ENCODE measurements at regions not wholly inside any gene's neighbourhood (a gene's known extent, or its start where the extent isn't known, plus 50 kb on each side); places are given as distances from the start of the nearest gene placed in this dataset.

GRCh38 chr10:20993830-20994527, 96.9 kb upstream of the NEBL start:
- Mint-ChIP-seq H3K27ac (no peak overlapping the region), H3K27me3 (ENCODE audit: insufficient read depth) (no peaks in the 10 kb centered on the region; the same call in 1 of the 2 replicates), H3K4me3 (no peak overlapping the region), H3K4me1 (ENCODE audit: low read depth) (no peaks in the 10 kb centered on the region), H3K9me3 (peaks cover 48% of the 10 kb centered on the region), H3K36me3 (ENCODE audit: low read depth) (no peaks in the 10 kb centered on the region)
- TF ChIP-seq, protein P1, sequence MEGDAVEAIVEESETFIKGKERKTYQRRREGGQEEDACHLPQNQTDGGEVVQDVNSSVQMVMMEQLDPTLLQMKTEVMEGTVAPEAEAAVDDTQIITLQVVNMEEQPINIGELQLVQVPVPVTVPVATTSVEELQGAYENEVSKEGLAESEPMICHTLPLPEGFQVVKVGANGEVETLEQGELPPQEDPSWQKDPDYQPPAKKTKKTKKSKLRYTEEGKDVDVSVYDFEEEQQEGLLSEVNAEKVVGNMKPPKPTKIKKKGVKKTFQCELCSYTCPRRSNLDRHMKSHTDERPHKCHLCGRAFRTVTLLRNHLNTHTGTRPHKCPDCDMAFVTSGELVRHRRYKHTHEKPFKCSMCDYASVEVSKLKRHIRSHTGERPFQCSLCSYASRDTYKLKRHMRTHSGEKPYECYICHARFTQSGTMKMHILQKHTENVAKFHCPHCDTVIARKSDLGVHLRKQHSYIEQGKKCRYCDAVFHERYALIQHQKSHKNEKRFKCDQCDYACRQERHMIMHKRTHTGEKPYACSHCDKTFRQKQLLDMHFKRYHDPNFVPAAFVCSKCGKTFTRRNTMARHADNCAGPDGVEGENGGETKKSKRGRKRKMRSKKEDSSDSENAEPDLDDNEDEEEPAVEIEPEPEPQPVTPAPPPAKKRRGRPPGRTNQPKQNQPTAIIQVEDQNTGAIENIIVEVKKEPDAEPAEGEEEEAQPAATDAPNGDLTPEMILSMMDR (IDR thresholded peaks at IDR 0.05): no peak
- DNase-seq: no peak

- Mint-ChIP-seq H3K27me3 (ENCODE audit: insufficient read depth) (no peaks in the 10 kb centered on the region; the same call in 1 of the 2 replicates), H3K36me3 (ENCODE audit: low read depth) (peaks cover 3% of the 10 kb centered on the region), H3K27ac (no peak overlapping the region), H3K4me1 (ENCODE audit: low read depth) (no peaks in the 10 kb centered on the region), H3K4me3 (no peak overlapping the region), H3K9me3 (peaks cover 46% of the 10 kb centered on the region)
- DNase-seq: no peak
- TF ChIP-seq, protein P1 (IDR thresholded peaks at IDR 0.05): no peak
Observed at GRCh38 chr10:20993389-20993788, 96.3 kb upstream of the NEBL start.

DNA sequence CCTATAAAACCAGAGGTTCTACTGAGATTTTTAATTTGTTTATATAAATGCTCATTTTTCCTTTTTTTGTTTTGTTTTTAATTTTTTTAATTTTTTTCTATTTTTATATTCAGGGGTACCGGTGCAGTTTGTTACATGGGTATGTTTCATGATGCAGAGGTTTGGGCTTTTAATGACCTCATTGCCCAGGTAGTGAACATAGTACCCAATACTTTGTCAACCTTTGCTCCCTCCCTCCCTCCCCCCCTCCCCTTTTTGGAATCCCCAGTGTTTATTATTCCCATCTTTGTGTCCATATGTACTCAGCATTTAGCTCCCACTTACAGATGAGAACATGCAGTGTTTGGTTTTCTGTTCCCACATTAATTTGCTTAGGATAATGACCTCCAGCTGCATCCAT, 94.4 kb upstream of the NEBL start:
- DNase-seq: no peak
- Mint-ChIP-seq H3K27ac (no peak overlapping the region), H3K36me3 (ENCODE audit: low read depth) (peaks cover 6% of the 10 kb centered on the region), H3K4me1 (ENCODE audit: low read depth) (no peaks in the 10 kb centered on the region), H3K4me3 (no peak overlapping the region), H3K9me3 (peaks cover 51% of the 10 kb centered on the region), H3K27me3 (ENCODE audit: insufficient read depth) (no peaks in the 10 kb centered on the region; the same call in 1 of the 2 replicates)
- TF ChIP-seq, protein P1 (IDR thresholded peaks at IDR 0.05): no peak

DNA sequence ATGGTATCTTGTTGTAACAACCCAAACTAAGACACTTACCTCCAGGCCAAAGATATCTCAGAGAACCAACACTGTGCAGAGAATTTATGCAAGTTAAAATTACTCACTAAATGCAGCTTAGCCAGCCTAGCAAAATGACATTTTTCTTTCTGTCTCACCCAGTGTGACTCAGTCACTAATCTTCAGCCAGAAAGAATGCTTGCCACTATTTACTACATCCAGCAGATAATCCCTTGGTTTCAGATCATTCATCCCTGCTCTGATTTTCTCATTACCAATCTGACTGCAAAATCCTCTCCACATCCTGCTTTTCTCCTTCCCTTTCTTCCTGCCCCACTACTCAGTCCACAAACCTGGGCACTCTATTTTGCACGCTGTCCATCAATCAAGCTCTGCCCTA, 93.5 kb upstream of the NEBL start:
- TF ChIP-seq, protein P1 (IDR thresholded peaks at IDR 0.05): no peak
- Mint-ChIP-seq H3K9me3 (peaks cover 51% of the 10 kb centered on the region), H3K27ac (no peak overlapping the region), H3K4me1 (ENCODE audit: low read depth) (no peaks in the 10 kb centered on the region), H3K27me3 (ENCODE audit: insufficient read depth) (no peaks in the 10 kb centered on the region; the same call in 1 of the 2 replicates), H3K36me3 (ENCODE audit: low read depth) (peaks cover 6% of the 10 kb centered on the region), H3K4me3 (no peak overlapping the region)
- DNase-seq: no peak

DNA sequence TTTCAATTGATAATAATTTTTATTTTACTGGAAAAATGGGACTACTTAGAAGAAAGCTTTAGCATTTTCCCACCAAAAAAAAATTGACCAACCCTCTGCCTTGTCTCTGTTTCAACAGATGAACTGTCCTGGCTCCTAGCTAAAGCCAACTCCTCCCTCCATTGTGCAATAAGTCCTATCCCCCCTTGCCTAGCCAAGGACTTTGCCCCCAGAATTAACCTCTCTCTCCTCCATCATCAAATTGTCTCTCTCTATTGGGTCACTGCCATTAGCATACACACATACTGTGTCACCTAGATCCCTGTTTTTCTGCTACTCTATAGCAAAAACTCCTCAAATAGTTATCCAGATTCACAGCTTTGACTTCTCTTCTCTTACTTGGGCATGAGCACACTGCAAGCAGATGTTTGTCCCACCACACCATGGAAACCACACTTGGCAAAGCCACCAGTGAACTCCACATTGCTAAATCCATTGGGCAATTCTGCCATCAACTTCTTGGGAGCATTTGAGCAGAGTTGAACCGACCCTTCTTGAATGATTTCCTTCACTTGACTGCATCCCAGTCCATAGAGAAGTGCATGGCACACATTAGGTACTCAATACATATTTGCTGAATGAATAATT, 91.4 kb upstream of the NEBL start:
- H3K4me1 Mint-ChIP-seq (ENCODE audit: low read depth): no peaks in the 10 kb centered on the region
- no peaks in the 10 kb centered on the region; the same call in 1 of the 2 replicates for H3K27me3 Mint-ChIP-seq (ENCODE audit: insufficient read depth)
- peaks cover 6% of the 10 kb centered on the region for H3K36me3 Mint-ChIP-seq (ENCODE audit: low read depth)
- peaks cover 38% of the 10 kb centered on the region for H3K9me3 Mint-ChIP-seq
- H3K27ac Mint-ChIP-seq: no peak overlapping the region
- DNase-seq: no peak
- TF ChIP-seq, protein P1 (IDR thresholded peaks at IDR 0.05): no peak
- no peak overlapping the region for H3K4me3 Mint-ChIP-seq

All from HFFc6 (cell line).